H9 (cell line): ENCODE measurements at regions not wholly inside any gene's neighbourhood (a gene's known extent, or its start where the extent isn't known, plus 50 kb on each side); places are given as distances from the start of the nearest gene placed in this dataset.

Experiments used
- DNase-seq: peaks from one replicate; pipeline ENCODE4 v3.0.0-alpha.2; 2017
- H2AFZ ChIP-seq: one replicate; pipeline ENCODE4 v1.6.1; 2013; ENCODE audit warnings: mild to moderate bottlenecking, low read length, control low read depth, moderate library complexity
- H2AK5ac ChIP-seq: 2 replicates; pipeline ENCODE4 v1.6.1; 2013; ENCODE audit warnings: low read length, control low read depth, mixed read lengths; ENCODE audit not compliant: insufficient read length
- H2BK120ac ChIP-seq: one replicate; pipeline ENCODE4 v1.6.1; 2013; ENCODE audit warnings: low read depth, mild to moderate bottlenecking, low read length, control low read depth, inconsistent platforms; ENCODE audit not compliant: poor library complexity, severe bottlenecking
- H2BK12ac ChIP-seq: 2 replicates; pipeline ENCODE4 v1.6.1; 2013; ENCODE audit warnings: low read length, control low read depth, mixed read lengths, low read depth; ENCODE audit not compliant: insufficient read length
- H2BK15ac ChIP-seq: 2 replicates; pipeline ENCODE4 v1.6.1; 2013; ENCODE audit warnings: low read depth, low read length, control low read depth
- H2BK20ac ChIP-seq: one replicate; pipeline ENCODE4 v1.6.1; 2013; ENCODE audit warnings: low read depth, mild to moderate bottlenecking, low read length, control low read depth, inconsistent platforms; ENCODE audit not compliant: poor library complexity, severe bottlenecking
- H2BK5ac ChIP-seq: 2 replicates; pipeline ENCODE4 v1.6.1; 2013; ENCODE audit warnings: low read length, control low read depth, mixed read lengths; ENCODE audit not compliant: insufficient read length
- H3K14ac ChIP-seq: 2 replicates; pipeline ENCODE4 v1.6.1; 2013; ENCODE audit warnings: low read length, control low read depth; ENCODE audit not compliant: insufficient read depth
- H3K18ac ChIP-seq: 2 replicates; pipeline ENCODE4 v1.6.1; 2013; ENCODE audit warnings: low read depth, mild to moderate bottlenecking, mixed read lengths, low read length, control low read depth; ENCODE audit not compliant: insufficient read length
- H3K23ac ChIP-seq: 2 replicates; pipeline ENCODE4 v1.6.1; 2013; ENCODE audit warnings: low read length, control low read depth, mixed read lengths, low read depth; ENCODE audit not compliant: insufficient read length
- H3K23me2 ChIP-seq: 2 replicates; pipeline ENCODE4 v1.6.1; 2013; ENCODE audit warnings: low read depth, mild to moderate bottlenecking, mixed read lengths, low read length, control low read depth; ENCODE audit not compliant: insufficient read length, poor library complexity, severe bottlenecking
- H3K27ac ChIP-seq: 2 replicates; pipeline ENCODE4 v1.5.1; 2013; ENCODE audit warnings: low read length, control low read depth, mixed read lengths, low read depth; ENCODE audit not compliant: insufficient read length
- H3K27me3 ChIP-seq: 2 replicates; pipeline ENCODE4 v1.6.1; 2013; ENCODE audit warnings: low read length, control low read depth, inconsistent platforms; ENCODE audit not compliant: insufficient read depth
- H3K4ac ChIP-seq: 2 replicates; pipeline ENCODE4 v1.6.1; 2013; ENCODE audit warnings: low read depth, mild to moderate bottlenecking, control low read depth, inconsistent platforms, low read length, moderate library complexity
- H3K4me1 ChIP-seq: 2 replicates; pipeline ENCODE4 v1.6.1; 2013; ENCODE audit warnings: low read length, control low read depth, inconsistent platforms; ENCODE audit not compliant: insufficient read depth
- H3K4me2 ChIP-seq: 2 replicates; pipeline ENCODE4 v1.6.1; 2013; ENCODE audit warnings: low read length, control low read depth, mixed read lengths; ENCODE audit not compliant: insufficient read length, insufficient read depth
- H3K56ac ChIP-seq: 2 replicates; pipeline ENCODE4 v1.6.1; 2013; ENCODE audit warnings: low read depth, mild to moderate bottlenecking, mixed read lengths, low read length, control low read depth; ENCODE audit not compliant: insufficient read length
- H3K79me1 ChIP-seq: 2 replicates; pipeline ENCODE4 v1.6.1; 2013; ENCODE audit warnings: low read depth, mild to moderate bottlenecking, moderate library complexity, low read length, control low read depth, inconsistent platforms; ENCODE audit not compliant: insufficient read depth, poor library complexity, severe bottlenecking
- H3K79me2 ChIP-seq: 2 replicates; pipeline ENCODE4 v1.6.1; 2013; ENCODE audit warnings: low read length, control low read depth, inconsistent platforms; ENCODE audit not compliant: insufficient read depth
- H3K9ac ChIP-seq: 2 replicates; pipeline ENCODE4 v1.6.1; 2013; ENCODE audit warnings: low read length, control low read depth, mixed read lengths; ENCODE audit not compliant: insufficient read length; ENCODE audit errors: extremely low read depth
- H3K9me3 ChIP-seq: one replicate; pipeline ENCODE4 v1.6.1; 2013; ENCODE audit warnings: low read depth, low read length, inconsistent platforms; ENCODE audit not compliant: control insufficient read depth
- H3T11ph ChIP-seq: one replicate; pipeline ENCODE4 v1.6.1; 2013; ENCODE audit warnings: mild to moderate bottlenecking, low read length, control low read depth, inconsistent platforms
- H4K20me1 ChIP-seq: one replicate; pipeline ENCODE4 v1.6.1; 2013; ENCODE audit not compliant: control insufficient read depth, insufficient read length, insufficient read depth
- H4K5ac ChIP-seq: 2 replicates; pipeline ENCODE4 v1.6.1; 2013; ENCODE audit warnings: low read depth, mild to moderate bottlenecking, mixed read lengths, low read length, control low read depth; ENCODE audit not compliant: insufficient read length
- H4K8ac ChIP-seq: replicated peaks from 2 replicates; pipeline ENCODE4 v1.6.1; 2013; ENCODE audit warnings: low read length, control low read depth, mixed read lengths, low read depth; ENCODE audit not compliant: insufficient read length
- H4K91ac ChIP-seq: 2 replicates; pipeline ENCODE4 v1.6.1; 2013; ENCODE audit warnings: low read depth, mild to moderate bottlenecking, moderate library complexity, mixed read lengths, low read length, control low read depth; ENCODE audit not compliant: insufficient read length
- H3K27ac Mint-ChIP-seq, 3 experiments: 2 replicates in 2 of 3; 3 replicates in 1 of 3; pipeline ENCODE4 v1.8.0; 2020 to 2021; ENCODE audit warnings: mixed read lengths in 3 of 3, mild to moderate bottlenecking in 1 of 3, moderate library complexity in 1 of 3
- H3K27me3 Mint-ChIP-seq: 2 replicates; pipeline ENCODE4 v1.8.0; 2021; ENCODE audit warnings: low read depth, mild to moderate bottlenecking, moderate library complexity, mixed read lengths
- H3K36me3 Mint-ChIP-seq, 3 experiments: 2 replicates in 2 of 3; 3 replicates in 1 of 3; pipeline ENCODE4 v1.8.0; 2020 to 2021; ENCODE audit warnings: low read depth in 3 of 3, mixed read lengths in 3 of 3; ENCODE audit not compliant: insufficient read depth in 1 of 3
- H3K4me1 Mint-ChIP-seq, 2 experiments: 2 replicates each; pipeline ENCODE4 v1.8.0; 2020; ENCODE audit warnings: mixed read lengths in 2 of 2
- H3K4me3 Mint-ChIP-seq, 2 experiments: 2 replicates in 1 of 2; 3 replicates in 1 of 2; pipeline ENCODE4 v1.8.0; 2020 to 2021; ENCODE audit warnings: mild to moderate bottlenecking in 2 of 2, mixed read lengths in 2 of 2, moderate library complexity in 1 of 2
- H3K9me3 Mint-ChIP-seq, 2 experiments: 2 replicates in 1 of 2; 3 replicates in 1 of 2; pipeline ENCODE4 v1.8.0; 2020; ENCODE audit warnings: mild to moderate bottlenecking in 2 of 2, mixed read lengths in 2 of 2, moderate library complexity in 1 of 2
- CTCF ChIP-seq: fragments of 200-600 bp; sonication (generic); conservative IDR thresholded peaks from 3 replicates; pipeline ENCODE4 v1.8.0; 2021; ENCODE audit warnings: antibody characterized with exemption, mild to moderate bottlenecking
- WGBS: extraction: QIAGEN DNeasy Blood & Tissue Kit; methylation state at CpG from one replicate; pipeline ENCODE4 v1.1.7; 2013; ENCODE audit warnings: missing lambda C conversion rate, low lambda C conversion rate, mixed read lengths; ENCODE audit not compliant: insufficient read length; ENCODE audit errors: extremely low coverage; 5-methylcytosine and 5-hydroxymethylcytosine counted together

GRCh38 chr4:111562826-111563225 lies 582.4 kb upstream of the FAM241A start:
- H3K27ac ChIP-seq, result no peak overlapping the region
- no peak overlapping the region for H2BK15ac ChIP-seq
- no peak overlapping the region for H2AFZ ChIP-seq
- no CpG with 5 or more reads among the region's 2 CpGs for WGBS
- H3K23ac ChIP-seq, result no peak overlapping the region
- no peaks in the 10 kb centered on the region for H3K23me2 ChIP-seq
- H4K91ac ChIP-seq, result no peak overlapping the region
- no peak overlapping the region for H3K56ac ChIP-seq
- no peak overlapping the region for H3K9ac ChIP-seq
- H3K79me2 ChIP-seq, result no peaks in the 10 kb centered on the region
- no peak overlapping the region for H3T11ph ChIP-seq
- Mint-ChIP-seq H3K27me3 (no peaks in the 10 kb centered on the region; the same call in 1 of the 2 replicates), H3K36me3 (peaks cover 0 to 16% (median 7%) of the 10 kb centered on the region in 3 experiments; a peak in 6 of 7 replicates), H3K9me3 (peaks cover 20 to 33% of the 10 kb centered on the region in 2 experiments), H3K27ac (no peak overlapping the region), H3K4me1 (no peaks in the 10 kb centered on the region), H3K4me3 (no peak overlapping the region)
- DNase-seq, result no peak
- no peaks in the 10 kb centered on the region for H3K27me3 ChIP-seq
- TF ChIP-seq CTCF, result no peak
- no peaks in the 10 kb centered on the region for H3K9me3 ChIP-seq
- no peak overlapping the region for H4K8ac ChIP-seq
- H2BK120ac ChIP-seq, result no peak overlapping the region
- no peak overlapping the region for H2BK20ac ChIP-seq
- H3K18ac ChIP-seq, result no peak overlapping the region
- no peaks in the 10 kb centered on the region for H3K4me1 ChIP-seq
- no peak overlapping the region for H4K5ac ChIP-seq
- no peaks in the 10 kb centered on the region for H4K20me1 ChIP-seq
- no peak overlapping the region for H2BK12ac ChIP-seq
- no peak overlapping the region for H3K14ac ChIP-seq
- H2BK5ac ChIP-seq, result no peak overlapping the region
- no peak overlapping the region for H2AK5ac ChIP-seq
- H3K4me2 ChIP-seq, result no peak overlapping the region
- no peaks in the 10 kb centered on the region for H3K79me1 ChIP-seq
- no peak overlapping the region for H3K4ac ChIP-seq
